Panc1 (cell line): ENCODE measurements at regions not wholly inside any gene's neighbourhood (a gene's known extent, or its start where the extent isn't known, plus 50 kb on each side); places are given as distances from the start of the nearest gene placed in this dataset.

ENCODE experiments used
- ATAC-seq: fragments of 200-7000 bp; cut with Tn5 transposase; 2 replicates; pipeline ENCODE4 v1.9.1; 2020; ENCODE audit warnings: mild to moderate bottlenecking, moderate library complexity
- BruUV-seq: library from RNA; stranded (reverse); fragments of 400-500 nt; replicated peaks from 2 replicates; lab custom pipeline; 2021; lab: Mats Ljungman, UMichigan
- CTCF ChIA-PET: fragments of 300-600 bp; sonication (Branson Sonifier 250); formaldehyde crosslinking; loops from one replicate; lab custom pipeline; 2022; ENCODE audit warnings: antibody characterized with exemption; lab: Charles Lee
- POLR2A ChIA-PET: fragments of 300-600 bp; sonication (Branson Sonifier 250); formaldehyde crosslinking; loops from one replicate; lab custom pipeline; 2022; ENCODE audit warnings: antibody characterized with exemption; lab: Charles Lee
- DNase-seq: peaks from one replicate; pipeline ENCODE4 v3.0.0-alpha.2; 2010; ENCODE audit warnings: low read depth, low spot score
- H3K27ac ChIP-seq: 2 replicates; pipeline ENCODE4 v1.5.1; 2011; ENCODE audit warnings: mild to moderate bottlenecking, low read length, inconsistent platforms
- H3K27me3 ChIP-seq: fragments of 200-500 bp; sonication (Bioruptor generic); 2 replicates; pipeline ENCODE4 v1.6.0; 2014; ENCODE audit warnings: low read length, inconsistent platforms; ENCODE audit not compliant: control insufficient read depth, insufficient read depth
- H3K36me3 ChIP-seq: fragments of 200-500 bp; sonication (Bioruptor generic); 2 replicates; pipeline ENCODE4 v1.5.1; 2014; ENCODE audit warnings: inconsistent platforms, mild to moderate bottlenecking, low read length, moderate library complexity; ENCODE audit not compliant: control insufficient read depth, insufficient read depth
- H3K4me1 ChIP-seq: 2 replicates; pipeline ENCODE4 v1.5.1; 2011; ENCODE audit warnings: inconsistent platforms, mild to moderate bottlenecking, low read length, moderate library complexity; ENCODE audit not compliant: control insufficient read depth, insufficient read depth
- H3K4me3 ChIP-seq, 2 experiments: 2 replicates each; pipeline ENCODE4 v1.5.1; 2011 to 2012; ENCODE audit warnings: low read depth in 2 of 2, low read length in 2 of 2, mild to moderate bottlenecking in 2 of 2, inconsistent platforms in 1 of 2, moderate library complexity in 1 of 2
- H3K9me3 ChIP-seq: fragments of 200-500 bp; sonication (Bioruptor generic); 2 replicates; pipeline ENCODE4 v1.5.1; 2014; ENCODE audit warnings: low read depth, mild to moderate bottlenecking, inconsistent platforms, low read length, moderate library complexity; ENCODE audit not compliant: control insufficient read depth, insufficient read depth
- CTCF ChIP-seq: fragments of 450-650 bp; IDR thresholded peaks from 2 replicates; pipeline ENCODE4 v1.5.1; 2017; ENCODE audit warnings: mild to moderate bottlenecking
- POLR2AphosphoS5 ChIP-seq: IDR thresholded peaks from 2 replicates; pipeline ENCODE4 v1.6.1; 2012; ENCODE audit warnings: mild to moderate bottlenecking, low read depth, low read length, moderate library complexity
- REST ChIP-seq, 2 experiments: IDR thresholded peaks; 2 replicates each; pipeline ENCODE4 v1.6.1; 2011 to 2012; ENCODE audit warnings: low read depth in 2 of 2, control low read depth in 1 of 2, low read length in 1 of 2, mild to moderate bottlenecking in 1 of 2, moderate library complexity in 1 of 2; ENCODE audit not compliant: insufficient read depth in 1 of 2
- SIN3A ChIP-seq: IDR thresholded peaks from 2 replicates; pipeline ENCODE4 v1.6.1; 2012; ENCODE audit warnings: low read depth, mild to moderate bottlenecking, low read length, moderate library complexity, borderline replicate concordance; ENCODE audit not compliant: insufficient read depth
- TCF7L2 ChIP-seq: IDR thresholded peaks from 2 replicates; pipeline ENCODE4 v1.6.1; 2011; ENCODE audit warnings: mild to moderate bottlenecking, low read depth, low read length, inconsistent platforms
- in situ Hi-C: cut with HindIII; loops from 2 replicates; pipeline ENCODE4 v1.10.0; 2016; ENCODE audit warnings: low sequenced_read_pairs, low pct_unique_long_range_greater_than_20kb
- intact Hi-C: fragments of 100-400 bp; cut with micrococcal nuclease; formaldehyde crosslinking; loops from one replicate; pipeline ENCODE4 v1.10.0; 2022; ENCODE audit not compliant: unreplicated experiment

GRCh38 chr10:100625816-100626215 is 90.1 kb downstream of the HIF1AN start:
- Histone ChIP-seq H3K4me3 (no peak overlapping the region), H3K27me3 (peaks cover 4% of the 10 kb centered on the region), H3K9me3 (no peaks in the 10 kb centered on the region), H3K27ac (no peak overlapping the region), H3K4me1 (no peaks in the 10 kb centered on the region), H3K36me3 (no peaks in the 10 kb centered on the region)
- TF ChIP-seq POLR2AphosphoS5 (no peak), TCF7L2 (no peak), CTCF (no peak), REST (IDR thresholded peaks at IDR 0.05; ENCODE audit: insufficient read depth in 1 of 2, low read depth in 2 of 2, low read length in 1 of 2) (no peak), SIN3A (no peak)
- in situ Hi-C loops (no loop called here), intact Hi-C loops (no loop called here)
- no TSS peak for BruUV-seq
- ATAC-seq (no peak), DNase-seq (no peak)
- ChIA-PET POLR2A (interaction anchor here (0.6 kb wide), 1 partner anchor 18 kb away, joined by 3 read pairs; no protein-coding TSS in a partner anchor), CTCF (no interaction called here)

- Histone ChIP-seq H3K27ac (no peak overlapping the region), H3K4me1 (no peaks in the 10 kb centered on the region), H3K9me3 (no peaks in the 10 kb centered on the region), H3K4me3 (no peak overlapping the region), H3K27me3 (no peaks in the 10 kb centered on the region), H3K36me3 (no peaks in the 10 kb centered on the region)
- ChIA-PET CTCF (interaction anchor here (0.5 kb wide), 1 partner anchor 35 kb away, joined by 3 read pairs; no protein-coding TSS in a partner anchor), POLR2A (no interaction called here)
- ATAC-seq (no peak), DNase-seq (no peak)
- TF ChIP-seq POLR2AphosphoS5 (no peak), REST (IDR thresholded peaks at IDR 0.05; ENCODE audit: insufficient read depth in 1 of 2, low read depth in 2 of 2, low read length in 1 of 2) (no peak), SIN3A (no peak), TCF7L2 (no peak), CTCF (no peak)
- in situ Hi-C loops, result no loop called here
- intact Hi-C loops, result no loop called here
- no TSS peak for BruUV-seq
These were observed 92.3 kb downstream of the HIF1AN start for GRCh38 chr10:100628061-100628460.
